ENCODE measurements at regions not wholly inside any gene's neighbourhood (a gene's known extent, or its start where the extent isn't known, plus 50 kb on each side); places are given as distances from the start of the nearest gene placed in this dataset.

DNA sequence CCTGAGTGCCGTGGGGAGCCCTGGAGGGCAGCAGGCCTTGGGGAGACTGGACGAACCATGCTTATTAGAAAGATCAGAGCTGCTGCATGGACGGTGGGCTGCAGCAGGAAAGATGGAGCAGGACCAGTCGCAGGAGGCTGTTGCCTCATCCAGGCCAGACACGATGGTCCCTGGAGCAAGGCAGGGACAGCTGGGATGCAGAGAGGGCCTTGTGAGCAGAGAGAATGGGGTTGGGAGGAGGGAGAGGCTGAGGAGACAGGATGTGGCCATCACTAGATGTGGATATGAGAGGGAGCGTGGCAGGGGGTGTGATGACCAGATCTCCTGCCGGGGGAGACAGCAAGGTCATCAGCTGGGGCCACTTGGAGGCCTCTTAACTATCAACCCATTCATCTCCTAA, 727.6 kb downstream of the PTPRU start:
- DNase-seq, result no peak

DNA sequence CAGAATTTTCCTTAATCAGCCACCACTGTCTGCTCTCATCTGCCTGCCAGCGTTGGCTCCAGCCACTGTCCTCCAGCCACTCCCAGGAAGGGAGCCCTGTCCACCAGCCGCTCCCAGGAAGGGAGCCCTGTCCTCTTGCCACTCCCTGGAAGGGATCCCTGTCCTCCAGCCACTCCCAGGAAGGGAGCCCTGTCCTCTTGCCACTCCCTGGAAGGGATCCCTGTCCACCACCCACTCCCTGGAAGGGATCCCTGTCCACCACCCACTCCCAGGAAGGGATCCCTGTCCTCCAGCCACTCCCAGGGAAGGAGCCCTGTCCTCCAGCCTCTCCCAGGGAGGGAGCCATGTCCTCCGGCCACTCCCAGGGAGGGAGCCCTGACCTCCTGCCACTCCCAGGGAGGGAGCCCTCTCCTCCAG, 726.5 kb downstream of the PTPRU start:
- ATAC-seq (ENCODE audit: low FRiP score in 2 of 2) (no peak), DNase-seq (no peak)
- Histone ChIP-seq H3K4me1 (no peaks in the 10 kb centered on the region), H3K9me3 (no peaks in the 10 kb centered on the region), H3K4me3 (no peak overlapping the region), H3K27me3 (no peaks in the 10 kb centered on the region), H3K27ac (no peak overlapping the region), H3K36me3 (no peaks in the 10 kb centered on the region)
- TF ChIP-seq EP300 (IDR thresholded peaks at IDR 0.05), result no peak
- TF ChIP-seq, protein P1, sequence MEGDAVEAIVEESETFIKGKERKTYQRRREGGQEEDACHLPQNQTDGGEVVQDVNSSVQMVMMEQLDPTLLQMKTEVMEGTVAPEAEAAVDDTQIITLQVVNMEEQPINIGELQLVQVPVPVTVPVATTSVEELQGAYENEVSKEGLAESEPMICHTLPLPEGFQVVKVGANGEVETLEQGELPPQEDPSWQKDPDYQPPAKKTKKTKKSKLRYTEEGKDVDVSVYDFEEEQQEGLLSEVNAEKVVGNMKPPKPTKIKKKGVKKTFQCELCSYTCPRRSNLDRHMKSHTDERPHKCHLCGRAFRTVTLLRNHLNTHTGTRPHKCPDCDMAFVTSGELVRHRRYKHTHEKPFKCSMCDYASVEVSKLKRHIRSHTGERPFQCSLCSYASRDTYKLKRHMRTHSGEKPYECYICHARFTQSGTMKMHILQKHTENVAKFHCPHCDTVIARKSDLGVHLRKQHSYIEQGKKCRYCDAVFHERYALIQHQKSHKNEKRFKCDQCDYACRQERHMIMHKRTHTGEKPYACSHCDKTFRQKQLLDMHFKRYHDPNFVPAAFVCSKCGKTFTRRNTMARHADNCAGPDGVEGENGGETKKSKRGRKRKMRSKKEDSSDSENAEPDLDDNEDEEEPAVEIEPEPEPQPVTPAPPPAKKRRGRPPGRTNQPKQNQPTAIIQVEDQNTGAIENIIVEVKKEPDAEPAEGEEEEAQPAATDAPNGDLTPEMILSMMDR (IDR thresholded peaks at IDR 0.05), result no peak
- no peak for TF ChIP-seq POLR2AphosphoS5 (IDR thresholded peaks at IDR 0.05)
- no peak for TF ChIP-seq POLR2A (IDR thresholded peaks at IDR 0.05)
- 58% methylated on average over 2 to 3 of the region's 3 CpGs for WGBS, 2 donors

More for the DNA sequence above, 727.6 kb downstream of the PTPRU start:
- 69 to 74% methylated on average over 7 of the region's 7 CpGs for WGBS, 2 donors
- Histone ChIP-seq H3K4me3 (no peak overlapping the region), H3K9me3 (no peaks in the 10 kb centered on the region), H3K4me1 (no peaks in the 10 kb centered on the region), H3K27ac (no peak overlapping the region), H3K27me3 (no peaks in the 10 kb centered on the region), H3K36me3 (no peaks in the 10 kb centered on the region)
- no peak for TF ChIP-seq POLR2A (IDR thresholded peaks at IDR 0.05)
- TF ChIP-seq POLR2AphosphoS5 (IDR thresholded peaks at IDR 0.05), result no peak
- TF ChIP-seq, protein P1 (IDR thresholded peaks at IDR 0.05), result no peak
- TF ChIP-seq EP300 (IDR thresholded peaks at IDR 0.05), result no peak
- ATAC-seq (ENCODE audit: low FRiP score in 2 of 2), result no peak

DNA sequence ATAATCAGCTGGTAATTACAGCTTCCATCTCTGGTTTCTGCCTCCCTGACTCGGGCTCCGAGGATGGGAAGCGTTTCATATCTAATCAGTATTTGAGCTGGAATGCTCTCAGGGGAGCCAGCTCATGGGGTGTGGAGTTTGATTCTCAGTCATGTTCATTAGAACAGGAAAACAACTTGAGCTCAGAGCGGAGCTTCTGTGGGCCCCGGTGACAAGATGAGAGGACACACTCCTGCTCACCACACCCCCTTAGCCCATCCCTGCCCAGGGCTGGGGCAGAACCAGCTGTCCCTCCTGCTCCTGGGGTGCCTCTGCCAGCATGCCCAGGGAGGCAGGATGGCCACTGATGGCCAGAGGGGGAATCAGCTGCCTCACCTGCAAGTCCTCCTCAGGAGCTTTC, 726.0 kb downstream of the PTPRU start:
- Histone ChIP-seq H3K9me3 (no peaks in the 10 kb centered on the region), H3K4me1 (no peaks in the 10 kb centered on the region), H3K27ac (no peak overlapping the region), H3K27me3 (no peaks in the 10 kb centered on the region), H3K4me3 (no peak overlapping the region), H3K36me3 (no peaks in the 10 kb centered on the region)
- DNase-seq, result no peak
- WGBS, 2 donors, result 43 to 46% methylated on average over 5 of the region's 5 CpGs
- no peak for ATAC-seq (ENCODE audit: low FRiP score in 2 of 2)
- TF ChIP-seq POLR2A (IDR thresholded peaks at IDR 0.05), result no peak
- no peak for TF ChIP-seq POLR2AphosphoS5 (IDR thresholded peaks at IDR 0.05)
- TF ChIP-seq EP300 (IDR thresholded peaks at IDR 0.05), result no peak
- TF ChIP-seq, protein P1 (IDR thresholded peaks at IDR 0.05), result no peak

DNA sequence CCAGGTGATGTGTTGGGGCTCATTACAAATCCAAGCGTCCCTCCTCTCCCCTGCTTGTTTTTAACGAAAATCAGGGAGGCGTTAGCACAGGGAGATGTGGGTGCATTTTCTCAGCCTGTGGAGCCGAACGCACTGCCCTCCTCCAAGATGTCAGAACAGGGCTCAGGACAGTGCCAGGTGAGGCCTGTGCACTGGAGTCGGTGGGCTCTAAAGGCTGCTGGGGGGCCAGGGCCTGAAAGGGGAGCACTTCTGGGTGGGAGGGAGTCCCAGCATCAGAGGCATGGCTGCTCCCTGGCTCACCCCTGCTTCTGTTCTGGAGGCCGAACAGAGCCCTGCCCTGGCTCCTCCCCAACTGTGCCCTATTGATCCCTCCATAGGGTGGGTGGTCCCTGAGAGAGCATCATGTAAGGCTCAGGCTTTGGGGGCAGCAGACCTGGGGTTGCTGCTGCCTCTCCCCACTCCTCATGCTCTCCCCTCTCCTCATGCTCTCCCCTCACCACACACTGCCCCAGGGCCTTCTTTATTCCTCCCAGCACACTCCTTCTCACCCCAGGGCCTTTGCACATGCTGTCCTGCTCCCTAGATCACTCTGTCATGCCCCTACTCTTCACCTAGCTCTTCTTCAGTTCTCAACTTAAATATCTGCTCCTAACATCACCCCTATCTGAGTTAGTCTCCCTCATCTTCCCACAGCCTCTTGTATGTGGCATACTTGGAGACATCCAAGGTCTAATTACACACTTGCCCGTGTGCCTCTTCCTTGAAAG, 725.2 kb downstream of the PTPRU start:
- H3K36me3 ChIP-seq, result no peaks in the 10 kb centered on the region
- TF ChIP-seq POLR2AphosphoS5 (IDR thresholded peaks at IDR 0.05) (no peak), EP300 (IDR thresholded peaks at IDR 0.05) (no peak), POLR2A (IDR thresholded peaks at IDR 0.05) (no peak)
- TF ChIP-seq, protein P1 (IDR thresholded peaks at IDR 0.05), result no peak
- no peak overlapping the region for H3K27ac ChIP-seq
- H3K9me3 ChIP-seq, result no peaks in the 10 kb centered on the region
- 76 to 79% methylated on average over 7 to 8 of the region's 8 CpGs for WGBS, 2 donors
- DNase-seq (no peak), ATAC-seq (ENCODE audit: low FRiP score in 2 of 2) (no peak)
- no peaks in the 10 kb centered on the region for H3K4me1 ChIP-seq
- no peak overlapping the region for H3K4me3 ChIP-seq
- H3K27me3 ChIP-seq, result no peaks in the 10 kb centered on the region

DNA sequence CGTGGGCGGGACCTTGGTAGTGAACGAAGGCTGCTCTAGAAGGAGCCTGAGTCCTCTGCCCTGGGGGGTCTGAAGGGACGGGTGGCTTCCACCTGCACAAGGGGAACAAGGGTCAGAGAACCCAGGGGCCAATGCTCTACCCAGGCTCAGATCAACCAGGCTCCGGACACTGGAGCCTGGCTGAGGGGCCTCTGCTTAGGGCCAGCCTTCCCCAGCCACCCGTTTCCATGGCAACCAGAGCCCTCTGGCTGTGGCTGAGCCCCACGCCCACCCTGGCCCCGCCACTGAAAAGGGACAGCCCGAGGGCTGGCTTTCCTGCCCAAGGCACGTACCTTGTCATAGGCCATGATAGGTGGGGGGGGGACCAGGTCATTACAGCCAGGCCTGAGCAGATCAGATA, 724.6 kb downstream of the PTPRU start:
- no peak overlapping the region for H3K27ac ChIP-seq
- no peaks in the 10 kb centered on the region for H3K36me3 ChIP-seq
- H3K4me3 ChIP-seq, result no peak overlapping the region
- no peaks in the 10 kb centered on the region for H3K9me3 ChIP-seq
- ATAC-seq (ENCODE audit: low FRiP score in 2 of 2), result no peak
- no peaks in the 10 kb centered on the region for H3K4me1 ChIP-seq
- TF ChIP-seq POLR2AphosphoS5 (IDR thresholded peaks at IDR 0.05), result no peak
- no peak for TF ChIP-seq EP300 (IDR thresholded peaks at IDR 0.05)
- TF ChIP-seq POLR2A (IDR thresholded peaks at IDR 0.05), result no peak
- TF ChIP-seq, protein P1 (IDR thresholded peaks at IDR 0.05), result no peak
- H3K27me3 ChIP-seq, result no peaks in the 10 kb centered on the region
- whole genome bisulfite sequencing, 2 donors, result 51 to 54% methylated on average over 5 to 7 of the region's 10 CpGs
- DNase-seq, result peak in 1 of 2 donors; percentile 51

Data from upper lobe of left lung (tissue), 6 donors.